Body of pancreas (tissue), 4 donors: ENCODE measurements at regions not wholly inside any gene's neighbourhood (a gene's known extent, or its start where the extent isn't known, plus 50 kb on each side); places are given as distances from the start of the nearest gene placed in this dataset.

Experiments used
- ATAC-seq: fragments of 150-250 bp; one replicate; pipeline ENCODE4 v1.9.1; 2016
- DNase-seq, 4 donors: peaks; one replicate each; pipeline ENCODE4 v3.0.0-alpha.2; 2019
- H3K27ac ChIP-seq, 4 donors: fragments of 200-600 bp; sonication (generic); 1 replicate in 3 of 4; 2 replicates in 1 of 4; pipeline versions ENCODE4 v1.5.1 to v1.6.1; 2016 to 2019; ENCODE audit warnings: mild to moderate bottlenecking in 1 of 4, mixed read lengths in 1 of 4, moderate library complexity in 1 of 4
- H3K27me3 ChIP-seq, 2 donors: fragments of 200-600 bp; sonication (generic); one replicate each; pipeline ENCODE4 v1.6.0; 2016; ENCODE audit warnings: mild to moderate bottlenecking in 1 of 2
- H3K36me3 ChIP-seq, 2 donors: fragments of 200-600 bp; sonication (generic); replicated peaks in 1 of 2; 2 replicates each; pipeline ENCODE4 v1.5.1; 2016; ENCODE audit warnings: low read depth in 2 of 2; ENCODE audit not compliant: insufficient read depth in 1 of 2
- H3K4me1 ChIP-seq: fragments of 200-600 bp; sonication (generic); one replicate; pipeline ENCODE4 v1.6.0; 2016
- H3K4me3 ChIP-seq, 2 donors: fragments of 200-600 bp; sonication (generic); 1 replicate in 1 of 2; 2 replicates in 1 of 2; pipeline ENCODE4 v1.5.1; 2016 to 2019
- H3K9me3 ChIP-seq, 3 donors: fragments of 200-600 bp; sonication (generic); 1 replicate in 2 of 3; 2 replicates in 1 of 3; pipeline ENCODE4 v1.5.1; 2016
- POLR2A ChIP-seq, 3 donors: fragments of 450-650 bp; IDR thresholded peaks; one replicate each; pipeline ENCODE4 v1.6.1; 2016; ENCODE audit warnings: antibody characterized with exemption in 3 of 3, mild to moderate bottlenecking in 2 of 3
- WGBS, 2 donors: methylation state at CpG; one replicate each; pipeline ENCODE4 v1.1.5; 2017; 5-methylcytosine and 5-hydroxymethylcytosine counted together
- intact Hi-C: fragments of 100-400 bp; cut with DNase I; formaldehyde crosslinking; loops from one replicate; pipeline ENCODE4 v1.15.1; 2023
- TF ChIP-seq, protein P1 (sequence below), 7 experiments: fragments of 450-650 bp in 4 of 7; fragments of 200-600 bp in 3 of 7; sonication (generic) in 3 of 7; IDR thresholded peaks; one replicate each; pipeline ENCODE4 v1.5.1; 2016 to 2019; ENCODE audit warnings: antibody characterized with exemption in 7 of 7

DNA sequence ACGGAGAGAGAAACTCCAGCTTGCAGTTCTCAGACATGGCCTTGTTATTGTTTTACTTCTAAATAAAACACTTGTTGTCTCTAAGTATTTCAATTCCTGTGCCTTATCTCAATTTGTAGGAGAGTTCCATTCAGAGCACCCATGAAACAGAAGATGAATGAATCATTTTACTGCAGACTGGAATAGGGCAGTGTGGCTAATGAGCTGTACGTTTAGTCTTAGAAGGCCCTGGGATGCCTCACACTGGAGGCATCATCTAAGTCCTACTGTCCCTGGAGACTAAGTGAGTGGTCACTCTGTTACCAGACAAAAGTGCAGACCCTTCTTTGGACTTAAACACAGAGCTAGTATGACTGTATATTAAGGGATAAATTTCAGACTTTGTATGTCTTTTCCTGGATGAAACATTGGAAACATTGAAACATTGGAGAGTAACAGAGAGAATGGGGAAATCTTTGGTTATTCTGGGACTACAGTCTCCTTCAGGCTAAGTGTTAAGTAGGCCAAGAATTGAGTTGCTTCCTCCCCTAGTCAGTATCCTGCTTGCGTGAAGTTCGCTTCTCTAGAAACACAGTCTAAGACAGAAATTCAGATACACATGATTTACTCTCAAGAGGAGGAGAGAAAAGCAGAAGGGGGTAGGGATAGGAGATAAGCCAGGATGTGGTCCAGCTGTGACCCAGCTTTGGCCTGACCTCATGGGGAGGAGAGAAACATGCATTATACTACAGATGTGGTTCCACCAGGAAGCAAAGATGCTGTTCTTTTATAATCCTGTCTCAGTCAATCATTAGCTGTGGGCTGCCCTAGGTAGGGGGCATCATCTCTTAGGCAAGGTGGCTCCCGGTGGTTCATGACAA, 167.4 kb upstream of the BMP2 start:
- peaks cover 13% of the 10 kb centered on the region for H3K4me1 ChIP-seq
- no peaks in the 10 kb centered on the region for H3K9me3 ChIP-seq
- ATAC-seq = no peak
- no peak overlapping the region for H3K4me3 ChIP-seq
- no peak for DNase-seq
- no peak for TF ChIP-seq POLR2A (IDR thresholded peaks at IDR 0.05)
- TF ChIP-seq, protein P1, sequence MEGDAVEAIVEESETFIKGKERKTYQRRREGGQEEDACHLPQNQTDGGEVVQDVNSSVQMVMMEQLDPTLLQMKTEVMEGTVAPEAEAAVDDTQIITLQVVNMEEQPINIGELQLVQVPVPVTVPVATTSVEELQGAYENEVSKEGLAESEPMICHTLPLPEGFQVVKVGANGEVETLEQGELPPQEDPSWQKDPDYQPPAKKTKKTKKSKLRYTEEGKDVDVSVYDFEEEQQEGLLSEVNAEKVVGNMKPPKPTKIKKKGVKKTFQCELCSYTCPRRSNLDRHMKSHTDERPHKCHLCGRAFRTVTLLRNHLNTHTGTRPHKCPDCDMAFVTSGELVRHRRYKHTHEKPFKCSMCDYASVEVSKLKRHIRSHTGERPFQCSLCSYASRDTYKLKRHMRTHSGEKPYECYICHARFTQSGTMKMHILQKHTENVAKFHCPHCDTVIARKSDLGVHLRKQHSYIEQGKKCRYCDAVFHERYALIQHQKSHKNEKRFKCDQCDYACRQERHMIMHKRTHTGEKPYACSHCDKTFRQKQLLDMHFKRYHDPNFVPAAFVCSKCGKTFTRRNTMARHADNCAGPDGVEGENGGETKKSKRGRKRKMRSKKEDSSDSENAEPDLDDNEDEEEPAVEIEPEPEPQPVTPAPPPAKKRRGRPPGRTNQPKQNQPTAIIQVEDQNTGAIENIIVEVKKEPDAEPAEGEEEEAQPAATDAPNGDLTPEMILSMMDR (IDR thresholded peaks at IDR 0.05) = no peak
- H3K27me3 ChIP-seq = no peaks in the 10 kb centered on the region
- H3K36me3 ChIP-seq = no peaks in the 10 kb centered on the region
- intact Hi-C loops = no loop called here
- no peak overlapping the region for H3K27ac ChIP-seq
- whole genome bisulfite sequencing, 2 donors = 78 to 84% methylated on average over 5 of the region's 5 CpGs

DNA sequence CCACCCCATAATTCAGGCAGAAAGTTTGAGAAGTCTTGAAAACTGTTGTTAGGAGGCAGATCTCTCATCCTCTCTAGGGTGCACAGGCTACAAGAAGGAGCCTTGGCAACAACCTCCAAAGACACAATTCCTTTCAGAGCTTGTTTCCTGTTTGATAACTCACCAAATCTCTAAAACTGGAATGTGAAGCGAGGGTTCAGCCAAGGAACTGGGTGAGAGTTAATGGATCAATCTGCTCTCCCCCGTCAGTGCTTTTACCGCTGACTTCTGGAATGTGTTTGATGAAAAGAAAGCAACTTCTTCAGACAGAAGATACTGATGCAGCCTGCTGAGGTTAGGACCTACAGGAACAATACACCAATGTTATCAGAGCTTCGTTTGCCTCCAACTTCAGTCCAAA, 171.8 kb upstream of the BMP2 start:
- intact Hi-C loops = no loop called here
- no peaks in the 10 kb centered on the region for H3K9me3 ChIP-seq
- ATAC-seq = no peak
- DNase-seq = no peak
- H3K4me1 ChIP-seq = peaks cover 13% of the 10 kb centered on the region
- no peaks in the 10 kb centered on the region for H3K27me3 ChIP-seq
- whole genome bisulfite sequencing, 2 donors = 10 to 14% methylated on average over 4 of the region's 4 CpGs
- H3K27ac ChIP-seq = no peak overlapping the region
- TF ChIP-seq, protein P1 (IDR thresholded peaks at IDR 0.05) = no peak
- no peak for TF ChIP-seq POLR2A (IDR thresholded peaks at IDR 0.05)
- H3K4me3 ChIP-seq = no peak overlapping the region
- H3K36me3 ChIP-seq = no peaks in the 10 kb centered on the region

DNA sequence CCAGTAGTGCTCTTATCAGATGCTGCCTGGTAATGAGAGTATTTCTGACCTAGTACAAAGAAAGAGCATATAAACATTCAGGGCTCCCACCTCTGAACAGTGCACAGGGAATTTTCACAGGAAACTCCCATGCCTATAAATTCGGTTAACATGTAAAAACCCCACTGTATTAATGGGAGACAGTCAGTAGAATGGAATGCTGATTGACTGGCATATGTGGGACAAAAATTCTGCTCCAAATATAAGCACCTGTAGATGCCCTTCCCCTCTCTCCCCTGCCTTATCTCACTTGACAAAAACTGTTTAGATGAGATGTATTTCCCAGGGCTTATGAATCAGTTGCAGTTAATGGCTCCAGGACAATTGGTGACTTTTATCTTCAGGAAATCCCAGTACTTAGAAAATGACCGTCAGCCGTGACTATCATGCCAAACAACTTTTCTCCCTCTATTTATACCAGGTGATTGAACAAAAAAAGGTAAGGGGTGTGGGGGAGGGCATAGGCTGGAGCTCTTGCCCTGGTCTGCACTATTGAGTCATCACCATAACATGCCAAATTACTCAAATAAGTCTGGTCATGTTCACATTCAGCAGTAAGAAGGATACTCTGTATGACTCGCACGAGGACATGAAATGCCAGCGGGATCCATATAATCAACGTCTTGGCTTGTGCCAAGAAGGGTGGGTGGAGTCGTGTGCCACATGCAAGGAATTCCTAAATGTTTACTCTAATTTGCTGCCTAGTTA, 176.4 kb upstream of the BMP2 start:
- 43 to 45% methylated on average over 8 of the region's 8 CpGs for WGBS, 2 donors
- peak overlapping the region in 1 of 4 donors; percentile 3 for H3K27ac ChIP-seq
- DNase-seq = no peak
- H3K4me1 ChIP-seq = peaks cover 2% of the 10 kb centered on the region
- no peaks in the 10 kb centered on the region for H3K9me3 ChIP-seq
- no peaks in the 10 kb centered on the region for H3K36me3 ChIP-seq
- ATAC-seq = peak; percentile 64
- no peak overlapping the region for H3K4me3 ChIP-seq
- intact Hi-C loops = no loop called here
- no peak for TF ChIP-seq POLR2A (IDR thresholded peaks at IDR 0.05)
- TF ChIP-seq, protein P1 (IDR thresholded peaks at IDR 0.05) = no peak
- no peaks in the 10 kb centered on the region for H3K27me3 ChIP-seq

DNA sequence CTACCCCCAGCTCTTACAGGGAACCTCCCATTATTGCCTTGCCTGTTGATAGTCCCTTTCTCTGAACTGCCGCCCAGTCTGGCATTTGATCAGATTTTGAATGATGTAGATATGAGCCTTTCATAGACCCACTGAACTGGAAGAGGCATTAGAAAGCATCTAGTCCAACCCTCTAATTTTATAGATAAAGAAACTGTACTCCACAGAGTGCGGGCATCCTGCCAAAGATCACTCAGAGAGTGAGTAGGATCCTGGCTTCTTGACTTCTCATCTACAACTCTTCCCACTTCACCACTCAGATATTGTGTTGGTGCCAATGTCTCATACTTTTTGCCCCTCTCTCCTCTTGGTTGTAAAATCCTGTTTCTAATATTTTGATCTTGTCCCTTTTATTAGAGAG, 179.2 kb upstream of the BMP2 start:
- intact Hi-C loops = no loop called here

More for the DNA sequence above, 179.2 kb upstream of the BMP2 start:
- H3K9me3 ChIP-seq = no peaks in the 10 kb centered on the region
- no peak overlapping the region for H3K27ac ChIP-seq
- TF ChIP-seq POLR2A (IDR thresholded peaks at IDR 0.05) = no peak
- TF ChIP-seq, protein P1 (IDR thresholded peaks at IDR 0.05) = no peak
- no peak overlapping the region for H3K4me3 ChIP-seq
- WGBS, 2 donors = 49% methylated on average over 2 of the region's 2 CpGs
- no peak for ATAC-seq
- H3K36me3 ChIP-seq = no peaks in the 10 kb centered on the region
- no peaks in the 10 kb centered on the region for H3K4me1 ChIP-seq
- no peaks in the 10 kb centered on the region for H3K27me3 ChIP-seq
- DNase-seq = peak in 2 of 4 donors; percentile 15 to 19
